GM19351 (cell line): ENCODE measurements at regions not wholly inside any gene's neighbourhood (a gene's known extent, or its start where the extent isn't known, plus 50 kb on each side); places are given as distances from the start of the nearest gene placed in this dataset.
A peak's percentile ranks its signal among the peaks of the same experiment; 100 is the strongest.

ENCODE experiments used
- ATAC-seq: cut with Tn5 transposase; IDR thresholded peaks from one replicate; pipeline ENCODE4 v1.9.1; 2021; ENCODE audit warnings: mild to moderate bottlenecking, moderate library complexity; ENCODE audit not compliant: unreplicated experiment

DNA sequence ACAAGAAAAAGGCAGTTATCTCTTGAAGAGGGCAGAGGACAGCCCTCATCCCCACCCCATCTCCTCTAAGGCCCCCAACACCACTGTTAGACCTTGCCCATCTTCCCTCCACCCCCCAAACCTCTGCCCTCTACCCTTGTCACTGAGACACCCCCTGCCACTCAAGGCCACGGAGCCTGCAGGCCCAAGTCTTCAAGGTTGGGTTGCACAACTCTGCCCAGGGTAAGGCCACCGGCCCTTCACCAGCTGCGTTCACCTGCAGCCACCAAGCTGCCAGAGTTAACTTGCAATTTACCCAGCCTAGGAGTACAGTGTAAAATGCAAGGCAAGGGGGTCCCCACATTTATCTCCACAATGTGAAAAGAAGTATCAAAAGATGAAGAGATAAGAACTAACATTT lies 128.7 kb upstream of the PKDCC start:
- no peak for ATAC-seq

DNA sequence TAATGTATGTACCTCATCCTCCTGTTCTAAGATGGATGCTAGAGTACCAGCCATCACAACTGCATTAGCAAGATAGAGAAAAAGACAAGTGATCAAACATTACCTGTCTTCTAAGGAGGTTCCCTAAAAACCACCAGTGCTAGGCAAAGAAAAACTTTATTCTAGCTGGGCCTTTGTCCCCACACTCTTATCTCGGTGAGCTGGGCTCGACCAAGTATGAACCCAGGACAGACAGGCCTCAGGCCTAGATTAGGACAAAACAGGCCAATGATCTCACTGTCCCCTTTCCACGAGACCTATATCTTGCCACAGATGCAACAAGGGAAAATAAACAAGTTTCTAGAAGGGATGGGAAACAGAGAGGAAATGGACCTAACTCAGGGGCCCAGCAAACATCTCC lies 127.6 kb upstream of the PKDCC start:
- no peak for ATAC-seq

- no peak for ATAC-seq
Measured at GRCh38 chr2:41920812-41921211, 127.0 kb upstream of the PKDCC start.

DNA sequence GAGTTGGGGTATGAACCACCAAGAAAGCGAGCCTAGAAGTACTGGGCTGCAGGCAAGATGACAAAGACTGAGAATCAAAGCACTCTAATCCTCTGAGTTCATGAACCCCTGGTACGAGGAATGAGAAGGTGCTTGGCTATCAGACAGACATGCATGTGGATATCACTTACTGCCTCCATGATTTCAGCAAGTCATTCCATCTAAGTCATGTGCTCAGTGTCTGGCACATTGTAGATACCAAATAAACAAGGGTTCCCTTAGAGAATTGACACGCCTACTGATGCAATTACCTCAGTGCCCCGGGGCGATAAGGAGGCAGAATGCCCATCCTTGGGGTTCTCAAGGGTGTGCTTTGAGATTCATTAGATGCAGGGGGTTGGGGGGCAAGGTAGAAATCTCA lies 125.6 kb upstream of the PKDCC start:
- no peak for ATAC-seq

DNA sequence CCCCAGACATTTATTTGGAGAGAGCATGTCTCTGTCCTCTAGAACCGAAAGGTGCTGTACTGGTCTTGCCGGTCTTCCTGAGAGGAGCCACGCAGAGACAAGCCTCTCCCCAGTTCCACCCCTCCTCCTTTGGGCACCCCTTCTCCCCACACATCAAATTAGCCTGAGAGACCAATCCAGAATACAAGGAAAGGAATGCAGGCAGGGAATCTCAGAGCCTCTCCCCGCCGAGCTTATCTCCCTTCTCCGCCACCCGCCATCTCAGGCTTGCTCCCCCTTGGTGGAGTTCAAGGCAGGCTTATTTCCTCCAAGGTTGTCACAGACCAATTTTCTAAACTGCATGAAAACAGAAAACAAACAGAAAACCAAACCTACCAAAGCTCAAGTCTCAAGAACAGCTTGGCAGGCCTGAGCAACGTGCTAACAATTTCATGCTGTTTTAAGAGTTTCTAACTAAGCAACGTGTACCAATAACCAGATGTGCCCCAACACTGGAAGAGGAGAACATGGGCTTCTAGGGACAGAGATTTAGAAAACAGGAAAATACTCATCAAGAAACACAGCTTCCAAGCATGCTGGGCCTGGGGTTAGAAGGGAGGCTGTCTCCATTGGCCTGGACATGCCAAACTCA lies 124.5 kb upstream of the PKDCC start:
- no peak for ATAC-seq

DNA sequence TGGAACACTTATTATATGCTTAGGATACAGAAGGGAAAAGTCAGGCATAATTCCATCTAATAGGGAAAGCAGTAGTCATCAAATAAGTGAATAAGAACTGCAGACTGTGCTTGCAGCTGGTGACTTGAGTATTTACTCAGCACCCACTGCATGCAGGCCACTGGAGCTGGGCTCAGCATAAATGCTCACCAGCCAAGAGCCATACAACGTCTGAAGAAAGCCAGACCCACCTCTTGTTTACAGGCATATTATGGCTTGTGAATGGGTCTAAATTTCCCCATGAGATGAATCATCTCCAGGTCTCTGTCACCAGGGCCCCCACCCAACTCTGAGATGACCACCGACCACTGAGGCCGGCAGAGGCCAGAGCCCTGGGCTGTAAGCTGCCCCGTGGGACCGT lies 123.8 kb upstream of the PKDCC start:
- ATAC-seq, result no peak

- ATAC-seq, result no peak
Measured at GRCh38 chr2:41924709-41925408, 123.0 kb upstream of the PKDCC start.

DNA sequence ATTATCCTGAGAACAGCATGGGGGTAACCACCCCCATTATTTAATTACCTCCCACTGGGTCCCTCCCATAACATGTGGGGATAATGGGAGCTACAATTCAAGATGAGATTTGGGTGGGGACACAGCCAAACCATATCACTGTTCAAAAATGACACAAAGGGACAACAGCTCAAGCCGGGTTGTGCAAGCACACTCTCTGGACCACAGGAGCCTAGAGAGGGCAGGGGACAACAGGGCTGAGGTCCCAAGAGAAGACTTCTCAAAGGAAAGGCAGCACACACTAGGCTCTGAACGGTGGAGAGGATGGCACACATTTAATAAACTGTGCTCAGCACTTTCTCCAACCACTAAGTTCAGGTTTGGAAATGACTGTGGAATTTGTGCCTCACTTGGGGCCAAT lies 122.1 kb upstream of the PKDCC start:
- no peak for ATAC-seq

GRCh38 chr2:41926614-41927580 lies 120.9 kb upstream of the PKDCC start:
- no peak for ATAC-seq

DNA sequence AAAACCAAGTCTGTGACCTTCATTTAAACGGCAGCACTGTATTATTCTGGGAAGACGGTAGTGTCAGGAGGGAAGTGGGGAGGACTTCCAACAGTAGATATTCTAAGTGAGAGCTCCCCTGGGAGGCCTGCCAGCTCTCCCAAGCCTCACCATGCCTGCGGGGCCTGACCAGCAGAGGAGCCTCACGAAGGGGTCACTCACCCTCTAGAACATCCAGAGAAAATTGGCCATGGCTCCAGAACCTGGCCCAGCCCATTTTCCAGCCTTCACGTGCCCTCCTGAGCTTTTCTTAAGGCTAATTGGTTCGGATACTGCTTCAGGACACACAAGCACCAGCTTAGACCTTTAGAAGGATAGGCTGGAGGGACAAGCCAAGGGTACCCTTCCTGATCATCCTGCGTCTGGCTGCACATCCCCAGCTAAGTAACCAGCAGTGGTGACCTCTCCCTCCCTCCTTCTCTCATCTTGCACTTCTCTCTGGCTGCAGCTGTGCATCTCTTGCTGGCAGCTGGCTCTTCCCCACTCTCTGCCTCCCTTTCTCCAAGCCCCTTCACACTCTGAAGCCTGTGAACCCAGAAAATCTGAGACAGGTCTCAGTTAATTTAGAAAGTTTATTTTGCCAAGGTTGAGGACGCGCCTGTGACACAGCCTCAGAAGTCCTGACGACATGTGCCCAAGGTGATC lies 120.1 kb upstream of the PKDCC start:
- ATAC-seq, result no peak

DNA sequence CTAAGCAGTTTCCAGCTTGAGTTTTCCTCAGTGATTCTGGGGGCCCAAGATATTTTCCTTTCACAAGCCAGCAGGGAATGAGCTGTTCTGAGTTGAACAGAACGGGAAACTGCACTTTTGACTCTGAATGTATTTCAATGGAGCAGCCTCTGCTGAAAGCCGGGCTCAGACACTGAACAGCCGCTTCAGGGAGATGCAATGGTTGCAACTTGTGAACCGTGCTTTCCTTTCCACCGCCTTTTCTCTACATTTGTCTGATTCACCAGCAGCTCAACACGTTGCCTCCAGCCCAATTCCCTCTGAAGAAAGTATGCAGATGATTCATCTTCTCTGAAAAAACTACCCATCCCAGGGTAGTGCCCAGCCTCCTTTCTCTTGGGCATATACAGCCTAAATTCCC lies 119.3 kb upstream of the PKDCC start:
- ATAC-seq, result no peak

DNA sequence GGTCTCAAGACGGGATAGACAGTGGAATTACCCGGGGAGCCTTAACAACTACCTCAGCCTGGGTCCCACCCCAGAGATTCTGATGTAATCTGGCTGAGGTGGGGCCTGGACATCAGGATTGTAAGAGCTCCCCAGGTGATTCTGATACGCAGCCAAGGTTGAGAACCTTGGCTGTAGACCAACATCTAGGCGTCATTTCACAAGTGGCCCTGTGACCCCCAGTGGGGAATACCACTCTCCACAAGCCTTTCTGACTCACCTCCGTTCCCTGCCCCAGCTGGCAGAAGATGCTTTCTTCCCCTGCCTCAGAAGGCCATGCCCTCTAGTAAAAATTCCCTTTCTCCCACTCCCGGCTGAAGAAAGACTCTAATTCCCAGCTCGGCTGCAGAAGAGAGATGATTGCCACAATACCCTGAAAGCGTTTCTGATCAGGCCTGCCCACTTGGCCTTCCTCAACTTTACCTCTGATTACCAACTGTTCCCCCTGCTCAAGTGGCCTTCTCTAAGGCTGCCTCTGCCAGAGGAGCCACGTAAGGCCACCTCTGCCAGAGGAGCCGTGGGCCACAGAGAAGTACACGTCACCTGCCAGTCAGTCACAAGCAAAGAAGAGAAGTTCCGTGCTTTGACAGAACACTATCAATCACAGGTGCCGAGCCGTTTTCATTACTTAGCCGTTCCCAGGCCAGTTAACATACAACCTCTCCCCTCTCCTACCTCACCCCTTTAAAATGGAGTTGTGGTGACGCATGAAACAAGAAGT lies 116.8 kb upstream of the PKDCC start:
- ATAC-seq, result no peak

- ATAC-seq, result no peak
Measured at GRCh38 chr2:41932241-41933045, 115.4 kb upstream of the PKDCC start.

DNA sequence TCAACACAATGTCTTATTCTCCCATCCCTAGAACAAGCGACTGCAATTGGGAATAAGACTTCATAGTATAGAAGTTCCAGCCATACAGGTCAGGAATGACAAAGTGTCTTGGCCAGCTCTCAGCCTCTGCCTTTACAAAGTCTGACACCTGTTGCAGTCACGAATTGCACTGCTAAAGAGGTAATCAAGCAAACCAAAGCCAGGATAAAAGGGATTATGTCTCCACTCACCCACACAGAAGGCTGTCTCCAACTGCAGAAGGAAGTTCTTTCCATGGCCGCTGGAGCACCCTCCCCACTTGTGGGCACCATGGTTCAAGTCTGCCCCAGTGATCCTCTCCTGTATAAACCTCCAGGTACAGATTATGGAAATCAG lies 114.8 kb upstream of the PKDCC start:
- no peak for ATAC-seq

- ATAC-seq, result peak; percentile 55
Measured at GRCh38 chr2:41933585-41934320, 114.1 kb upstream of the PKDCC start.

GRCh38 chr2:41934329-41934958 lies 113.4 kb upstream of the PKDCC start:
- ATAC-seq, result no peak

DNA sequence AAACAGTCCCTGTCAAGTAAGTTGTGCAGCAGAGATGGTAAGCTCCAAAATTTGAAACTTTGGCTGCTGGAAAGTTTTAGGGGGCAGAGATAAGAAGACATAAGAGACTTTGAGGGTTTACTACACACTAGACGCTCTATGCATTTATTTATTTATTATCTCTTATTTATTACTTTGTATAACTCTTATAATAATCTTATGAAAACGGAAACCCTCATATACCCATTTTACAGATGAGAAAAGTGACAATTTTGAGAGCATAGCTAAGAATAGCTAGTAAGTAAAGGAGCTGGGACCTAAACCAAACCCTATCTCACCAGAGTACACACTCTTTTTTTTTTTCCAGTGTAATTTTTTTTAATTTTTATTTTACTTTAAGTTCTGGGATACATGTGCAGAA lies 112.8 kb upstream of the PKDCC start:
- ATAC-seq, result no peak

GRCh38 chr2:41935825-41936224 lies 112.0 kb upstream of the PKDCC start:
- no peak for ATAC-seq
